Upper lobe of left lung (tissue), 6 donors: ENCODE measurements at regions not wholly inside any gene's neighbourhood (a gene's known extent, or its start where the extent isn't known, plus 50 kb on each side); places are given as distances from the start of the nearest gene placed in this dataset.

Experiments
- ATAC-seq, 2 donors: fragments of 200-7000 bp; cut with Tn5 transposase; one replicate each; pipeline ENCODE4 v1.9.1; 2022; ENCODE audit warnings: mild to moderate bottlenecking in 2 of 2, moderate library complexity in 2 of 2; ENCODE audit not compliant: low FRiP score in 2 of 2
- DNase-seq, 2 donors: peaks; one replicate each; pipeline ENCODE4 v3.0.0-alpha.2; 2019 to 2020
- H3K27ac ChIP-seq, 4 donors: fragments of 200-600 bp; sonication (generic); one replicate each; pipeline ENCODE4 v1.5.1; 2016 to 2019
- H3K27me3 ChIP-seq, 4 donors: fragments of 200-600 bp; sonication (generic); one replicate each; pipeline ENCODE4 v1.5.1; 2017 to 2019
- H3K36me3 ChIP-seq, 4 donors: fragments of 200-600 bp; sonication (generic); one replicate each; pipeline ENCODE4 v1.5.1; 2016 to 2019
- H3K4me1 ChIP-seq, 4 donors: fragments of 200-600 bp; sonication (generic); one replicate each; pipeline ENCODE4 v1.5.1; 2018 to 2019
- H3K4me3 ChIP-seq, 4 donors: fragments of 200-600 bp; sonication (generic); one replicate each; pipeline ENCODE4 v1.5.1; 2017 to 2019; ENCODE audit warnings: mild to moderate bottlenecking in 2 of 4, moderate library complexity in 1 of 4
- H3K9me3 ChIP-seq, 4 donors: fragments of 200-600 bp; sonication (generic); one replicate each; pipeline ENCODE4 v1.5.1; 2018 to 2019
- EP300 ChIP-seq, 4 donors: sonication (generic); formaldehyde crosslinking; IDR thresholded peaks; one replicate each; pipeline ENCODE4 v1.5.1; 2017; ENCODE audit warnings: antibody characterized with exemption in 4 of 4, control low read depth in 2 of 4
- POLR2A ChIP-seq, 4 donors: fragments of 450-650 bp; IDR thresholded peaks; one replicate each; pipeline ENCODE4 v1.5.1; 2016 to 2017; ENCODE audit warnings: antibody characterized with exemption in 4 of 4, mild to moderate bottlenecking in 2 of 4
- POLR2AphosphoS5 ChIP-seq, 2 donors: sonication (generic); formaldehyde crosslinking; IDR thresholded peaks; one replicate each; pipeline ENCODE4 v1.5.1; 2017; ENCODE audit warnings: antibody characterized with exemption in 2 of 2
- WGBS, 2 donors: methylation state at CpG; one replicate each; pipeline ENCODE4 v1.1.5; 2017 to 2018; 5-methylcytosine and 5-hydroxymethylcytosine counted together
- TF ChIP-seq, protein P1 (sequence below), 6 experiments: fragments of 450-650 bp in 4 of 6; fragments of 200-600 bp in 2 of 6; sonication (generic) in 2 of 6; IDR thresholded peaks; one replicate each; pipeline ENCODE4 v1.5.1; 2016 to 2019; ENCODE audit warnings: antibody characterized with exemption in 6 of 6
- donor health status: DM: no; HTN: no; CAD: no; lungs with moderate emphysema.
- donor health status: DM: no; HTN: yes; CAD: no; lungs with severe emphysema.

DNA sequence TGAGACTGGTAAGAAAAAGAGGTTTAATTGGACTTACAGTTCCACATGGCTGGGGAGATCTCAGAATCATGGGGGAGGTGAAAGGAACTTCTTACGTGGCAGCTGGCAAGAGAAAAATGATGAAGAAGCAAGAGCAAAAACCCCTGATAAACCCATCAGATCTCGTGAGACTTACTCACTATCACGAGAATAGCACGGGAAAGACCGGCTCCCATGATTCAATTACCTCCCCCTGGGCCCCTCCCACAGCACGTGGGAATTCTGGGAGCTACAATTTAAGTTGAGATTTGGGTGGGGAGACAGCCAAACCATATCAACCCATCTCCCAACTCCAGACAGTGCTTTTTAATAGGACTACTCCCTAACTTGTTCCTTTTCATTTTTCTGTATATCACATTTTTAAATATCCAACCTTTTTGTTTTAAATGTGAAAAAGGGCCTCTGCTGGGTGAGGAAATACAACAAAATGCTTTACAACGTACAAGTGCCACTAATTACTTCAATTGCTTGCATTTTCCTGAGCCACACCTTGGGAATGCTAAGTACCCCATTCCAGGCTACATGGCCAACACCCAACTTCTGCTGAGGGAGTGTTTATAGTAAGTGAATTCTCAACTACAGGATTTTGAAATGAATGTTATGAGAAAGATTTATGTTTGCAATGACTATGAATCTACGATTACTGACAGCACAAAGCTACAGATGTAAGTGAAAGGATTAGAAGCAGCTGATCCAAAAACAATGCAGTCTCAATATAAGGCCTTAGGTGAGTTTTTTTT, 294.1 kb upstream of the CD180 start:
- 53 to 68% methylated on average over 8 of the region's 8 CpGs for WGBS, 2 donors
- TF ChIP-seq POLR2A (IDR thresholded peaks at IDR 0.05) (peak in 1 of 4 donors; percentile 33), POLR2AphosphoS5 (IDR thresholded peaks at IDR 0.05) (peak in 1 of 2 donors; percentile 31), EP300 (IDR thresholded peaks at IDR 0.05) (peak in 2 of 4 donors; percentile 35 to 91)
- TF ChIP-seq, protein P1, sequence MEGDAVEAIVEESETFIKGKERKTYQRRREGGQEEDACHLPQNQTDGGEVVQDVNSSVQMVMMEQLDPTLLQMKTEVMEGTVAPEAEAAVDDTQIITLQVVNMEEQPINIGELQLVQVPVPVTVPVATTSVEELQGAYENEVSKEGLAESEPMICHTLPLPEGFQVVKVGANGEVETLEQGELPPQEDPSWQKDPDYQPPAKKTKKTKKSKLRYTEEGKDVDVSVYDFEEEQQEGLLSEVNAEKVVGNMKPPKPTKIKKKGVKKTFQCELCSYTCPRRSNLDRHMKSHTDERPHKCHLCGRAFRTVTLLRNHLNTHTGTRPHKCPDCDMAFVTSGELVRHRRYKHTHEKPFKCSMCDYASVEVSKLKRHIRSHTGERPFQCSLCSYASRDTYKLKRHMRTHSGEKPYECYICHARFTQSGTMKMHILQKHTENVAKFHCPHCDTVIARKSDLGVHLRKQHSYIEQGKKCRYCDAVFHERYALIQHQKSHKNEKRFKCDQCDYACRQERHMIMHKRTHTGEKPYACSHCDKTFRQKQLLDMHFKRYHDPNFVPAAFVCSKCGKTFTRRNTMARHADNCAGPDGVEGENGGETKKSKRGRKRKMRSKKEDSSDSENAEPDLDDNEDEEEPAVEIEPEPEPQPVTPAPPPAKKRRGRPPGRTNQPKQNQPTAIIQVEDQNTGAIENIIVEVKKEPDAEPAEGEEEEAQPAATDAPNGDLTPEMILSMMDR (IDR thresholded peaks at IDR 0.05): no peak
- no peaks in the 10 kb centered on the region for H3K27me3 ChIP-seq
- peaks cover 0 to 9% (median 0%) of the 10 kb centered on the region in 4 donors for H3K4me1 ChIP-seq
- H3K36me3 ChIP-seq: no peaks in the 10 kb centered on the region
- peak overlapping the region in 3 of 4 donors; percentile 21 to 41 (median 31) for H3K4me3 ChIP-seq
- H3K9me3 ChIP-seq: no peaks in the 10 kb centered on the region
- peak in 1 of 2 donors; percentile 66 for DNase-seq
- ATAC-seq: peak; percentile 56 to 81
- H3K27ac ChIP-seq: peak overlapping the region; percentile 63 to 71 (median 68)

DNA sequence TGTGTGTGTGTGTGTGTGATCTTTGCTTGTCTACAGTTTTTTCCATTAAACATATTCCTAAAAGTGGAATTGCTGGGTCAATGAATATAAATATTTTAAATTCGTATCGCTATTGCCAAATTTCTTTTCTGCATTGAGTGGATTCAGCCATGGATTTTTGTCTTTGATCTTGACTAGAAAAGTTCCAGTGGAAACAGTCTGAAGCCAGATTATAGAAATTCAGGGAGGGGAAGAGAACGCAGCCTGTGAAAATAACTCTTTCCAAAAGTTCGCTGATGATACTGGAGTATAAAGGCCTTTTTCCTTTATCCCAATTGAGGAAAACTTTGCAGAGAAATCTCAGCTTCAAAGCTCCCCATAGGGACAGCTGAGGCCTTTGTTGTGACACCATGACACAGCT, 292.3 kb upstream of the CD180 start:
- Histone ChIP-seq H3K9me3 (no peaks in the 10 kb centered on the region), H3K27ac (peak overlapping the region; percentile 6 to 65 (median 22)), H3K4me3 (peak overlapping the region in 2 of 4 donors; percentile 31 to 41), H3K27me3 (no peaks in the 10 kb centered on the region), H3K4me1 (peaks cover 0 to 2% (median 0%) of the 10 kb centered on the region in 4 donors), H3K36me3 (no peaks in the 10 kb centered on the region)
- ATAC-seq (no peak), DNase-seq (no peak)
- 60 to 76% methylated on average over 4 of the region's 4 CpGs for WGBS, 2 donors
- TF ChIP-seq POLR2AphosphoS5 (IDR thresholded peaks at IDR 0.05) (no peak), POLR2A (IDR thresholded peaks at IDR 0.05) (no peak), EP300 (IDR thresholded peaks at IDR 0.05) (no peak)
- TF ChIP-seq, protein P1 (IDR thresholded peaks at IDR 0.05): no peak

DNA sequence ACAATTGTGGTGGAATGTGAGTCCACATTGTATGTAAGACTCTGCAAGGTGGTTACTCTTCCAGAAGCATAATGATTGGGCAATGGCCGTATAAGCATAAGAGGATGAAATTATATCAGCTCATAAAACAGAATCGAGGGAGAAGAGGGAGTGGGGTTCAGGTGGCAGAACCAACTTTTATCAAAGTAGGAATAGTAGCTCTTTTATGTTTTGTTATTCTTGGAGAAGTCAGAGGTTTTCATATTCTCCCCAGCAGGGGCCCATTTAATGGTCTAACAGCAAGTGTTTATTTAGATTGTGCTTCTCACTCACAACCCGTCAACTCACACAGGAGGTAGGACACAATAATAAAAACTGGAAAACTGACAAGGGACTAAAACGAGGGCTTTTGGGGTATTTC, 291.3 kb upstream of the CD180 start:
- Histone ChIP-seq H3K27me3 (no peaks in the 10 kb centered on the region), H3K27ac (peak overlapping the region in 2 of 4 donors; percentile 11 to 34), H3K9me3 (no peaks in the 10 kb centered on the region), H3K36me3 (no peaks in the 10 kb centered on the region), H3K4me1 (no peaks in the 10 kb centered on the region), H3K4me3 (peak overlapping the region in 2 of 4 donors; percentile 31 to 41)
- DNase-seq: no peak
- TF ChIP-seq, protein P1 (IDR thresholded peaks at IDR 0.05): no peak
- TF ChIP-seq EP300 (IDR thresholded peaks at IDR 0.05) (no peak), POLR2AphosphoS5 (IDR thresholded peaks at IDR 0.05) (no peak), POLR2A (IDR thresholded peaks at IDR 0.05) (no peak)
- ATAC-seq: no peak
- WGBS, 2 donors: 61 to 64% methylated on average over 4 of the region's 4 CpGs

DNA sequence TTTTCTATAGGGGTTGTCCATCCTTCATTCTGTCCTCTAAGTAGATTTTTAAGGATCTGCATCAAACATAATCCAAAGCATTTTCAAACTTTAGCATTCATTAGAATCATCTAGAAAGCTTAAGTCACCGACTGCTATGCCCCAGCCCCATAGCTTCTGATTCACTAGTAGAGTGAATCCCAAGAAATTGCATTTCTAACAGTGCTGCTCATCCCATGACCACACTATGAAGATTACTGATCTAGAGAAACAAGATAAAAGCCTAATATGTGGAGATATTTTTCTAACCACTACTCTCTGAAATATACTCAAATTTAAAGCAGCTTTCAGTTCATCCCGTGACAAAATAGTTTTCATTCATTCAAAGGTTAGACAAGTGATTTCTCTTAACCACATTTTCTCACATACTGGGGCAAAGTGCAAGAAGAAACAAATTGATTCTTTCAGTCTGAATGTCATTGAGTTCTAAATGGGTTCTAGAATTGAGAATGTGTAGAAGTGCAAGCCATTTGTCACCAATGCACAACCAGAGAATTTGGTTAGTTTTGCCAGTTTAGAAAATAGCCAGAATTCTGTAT, 286.9 kb upstream of the CD180 start:
- no peaks in the 10 kb centered on the region for H3K36me3 ChIP-seq
- H3K4me1 ChIP-seq: no peaks in the 10 kb centered on the region
- 77 to 93% methylated on average over 2 of the region's 2 CpGs for WGBS, 2 donors
- no peak overlapping the region for H3K27ac ChIP-seq
- ATAC-seq (no peak), DNase-seq (no peak)
- no peak overlapping the region for H3K4me3 ChIP-seq
- TF ChIP-seq EP300 (IDR thresholded peaks at IDR 0.05) (no peak), POLR2A (IDR thresholded peaks at IDR 0.05) (no peak), POLR2AphosphoS5 (IDR thresholded peaks at IDR 0.05) (no peak)
- TF ChIP-seq, protein P1 (IDR thresholded peaks at IDR 0.05): no peak
- H3K27me3 ChIP-seq: no peaks in the 10 kb centered on the region
- H3K9me3 ChIP-seq: no peaks in the 10 kb centered on the region
